GM18526 (cell line): ENCODE measurements at regions not wholly inside any gene's neighbourhood (a gene's known extent, or its start where the extent isn't known, plus 50 kb on each side); places are given as distances from the start of the nearest gene placed in this dataset.

Experiments used
- POLR2A ChIP-seq: IDR thresholded peaks from 3 replicates; pipeline ENCODE4 v1.6.1; 2011; ENCODE audit not compliant: insufficient read length; ENCODE audit errors: extremely low read depth

DNA sequence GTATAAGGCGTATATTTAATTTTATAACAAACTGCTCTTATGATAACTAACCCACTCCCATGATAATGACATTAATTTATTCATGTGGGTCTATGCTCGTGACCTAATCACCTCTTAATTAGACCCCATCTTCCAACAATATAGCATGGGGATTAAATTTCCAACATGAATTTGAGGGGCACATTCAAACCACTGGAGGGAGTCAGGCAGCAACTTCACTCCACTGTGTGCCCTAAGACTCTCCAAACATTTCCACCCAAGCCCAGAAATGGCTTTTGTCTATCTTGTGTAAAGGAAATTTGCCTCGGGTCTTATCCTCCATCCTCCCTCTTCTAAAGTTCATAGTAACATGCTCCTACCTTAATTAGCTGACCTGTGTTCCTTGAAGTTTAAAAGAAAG lies 616.1 kb upstream of the CPEB2 start:
- no peak for TF ChIP-seq POLR2A

- TF ChIP-seq POLR2A, result no peak
These were observed 614.6 kb upstream of the CPEB2 start for GRCh38 chr4:14387647-14388046.

DNA sequence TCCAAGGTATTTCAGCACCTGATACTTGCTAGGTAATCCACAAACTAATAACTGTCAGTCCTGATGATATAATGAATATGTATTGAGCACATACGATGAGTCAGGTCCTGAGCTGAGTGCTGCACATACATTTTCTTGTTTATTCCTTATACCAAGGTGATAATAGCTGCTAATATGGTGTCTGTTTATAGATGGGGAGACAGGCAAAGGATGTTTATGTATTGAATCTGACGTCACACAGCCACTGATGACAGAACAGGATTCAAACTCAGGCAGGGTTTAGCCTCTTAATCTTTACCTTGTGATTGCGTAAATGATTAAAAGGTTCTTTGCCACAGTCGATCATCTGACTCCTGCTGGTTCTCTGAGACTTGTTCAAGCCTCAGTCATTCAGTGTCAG lies 609.9 kb upstream of the CPEB2 start:
- TF ChIP-seq POLR2A, result no peak

DNA sequence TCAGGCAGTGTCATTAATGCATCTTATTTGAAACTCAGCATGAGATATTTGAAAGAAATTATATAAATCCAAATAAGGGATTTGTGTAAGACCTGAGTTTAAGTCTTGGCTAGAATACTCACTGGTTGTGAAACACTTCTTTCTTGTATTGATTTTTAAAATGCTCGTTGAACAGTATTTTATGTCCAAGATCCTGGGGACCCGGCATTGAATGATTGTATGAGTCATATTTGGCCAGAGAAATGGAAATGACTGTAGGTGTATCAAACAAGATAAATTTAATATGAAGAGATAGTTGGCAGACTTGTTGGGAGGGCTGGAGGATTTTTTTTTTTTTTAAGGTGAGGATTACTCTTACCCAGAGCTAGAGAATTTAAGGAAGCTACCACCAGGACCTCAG lies 606.1 kb upstream of the CPEB2 start:
- no peak for TF ChIP-seq POLR2A

DNA sequence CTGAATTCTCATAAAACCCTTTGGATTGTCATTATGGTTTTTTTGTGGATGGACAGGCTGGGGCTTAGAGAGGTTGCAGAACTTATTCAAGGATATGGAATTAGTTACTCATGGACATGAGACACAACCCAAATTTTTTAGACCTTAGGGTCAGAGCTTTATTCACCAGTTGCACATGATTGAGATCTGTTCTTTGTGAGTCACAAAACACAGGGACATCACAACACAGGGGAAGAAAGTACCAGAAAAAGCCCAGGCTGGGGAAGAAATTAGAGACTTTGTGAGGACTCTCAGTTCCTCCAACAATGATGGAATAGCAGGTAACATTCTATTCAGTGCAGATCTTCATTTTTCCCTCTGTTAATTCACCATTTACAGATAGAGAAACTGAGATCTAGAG lies 602.4 kb upstream of the CPEB2 start:
- no peak for TF ChIP-seq POLR2A

GRCh38 chr4:14400307-14400706 lies 602.0 kb upstream of the CPEB2 start:
- no peak for TF ChIP-seq POLR2A

DNA sequence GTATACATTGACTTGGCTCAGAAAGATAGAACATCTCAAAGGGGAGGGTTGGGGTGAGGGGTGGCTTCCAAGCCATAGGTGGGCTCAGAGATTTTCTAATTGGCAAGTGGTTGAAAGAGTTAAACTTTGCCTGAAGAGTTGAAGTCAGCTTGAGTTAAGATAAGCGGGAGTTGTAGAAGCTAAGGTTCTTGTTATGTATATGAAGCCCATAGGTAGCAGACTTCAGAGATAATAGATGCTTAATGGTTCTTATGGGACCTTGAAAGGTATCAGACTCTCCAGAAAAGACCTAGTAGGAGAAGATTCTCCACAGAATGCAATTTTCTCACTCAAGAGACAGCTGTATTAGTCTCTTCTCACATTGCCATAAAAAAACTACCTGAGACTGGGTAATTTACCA lies 599.1 kb upstream of the CPEB2 start:
- TF ChIP-seq POLR2A, result no peak

DNA sequence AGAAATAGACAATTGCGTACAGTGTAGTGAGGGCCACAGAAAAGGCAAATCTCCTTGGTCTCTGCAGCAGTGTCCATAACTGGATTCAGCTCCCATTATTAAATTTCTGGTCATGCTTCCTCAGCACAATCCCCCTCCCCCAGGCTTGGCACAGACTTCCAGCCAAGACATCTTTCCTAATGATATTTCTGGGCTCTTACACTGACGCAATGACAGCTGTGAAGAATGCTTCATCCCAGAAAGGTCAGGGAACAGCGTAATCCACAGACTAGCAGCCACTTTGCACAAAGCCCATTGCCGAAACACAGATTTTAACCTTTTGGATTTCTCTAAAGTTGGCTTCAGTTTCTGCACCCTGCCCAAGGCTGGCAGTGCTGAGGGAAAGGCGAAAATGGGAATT lies 597.6 kb upstream of the CPEB2 start:
- no peak for TF ChIP-seq POLR2A

- no peak for TF ChIP-seq POLR2A
These were observed 591.8 kb upstream of the CPEB2 start for GRCh38 chr4:14410516-14410915.

GRCh38 chr4:14415146-14415545 lies 587.1 kb upstream of the CPEB2 start:
- TF ChIP-seq POLR2A, result no peak

GRCh38 chr4:14419516-14419915 lies 582.8 kb upstream of the CPEB2 start:
- TF ChIP-seq POLR2A, result no peak

- TF ChIP-seq POLR2A, result no peak
These were observed 574.2 kb upstream of the CPEB2 start for GRCh38 chr4:14428125-14428524.

DNA sequence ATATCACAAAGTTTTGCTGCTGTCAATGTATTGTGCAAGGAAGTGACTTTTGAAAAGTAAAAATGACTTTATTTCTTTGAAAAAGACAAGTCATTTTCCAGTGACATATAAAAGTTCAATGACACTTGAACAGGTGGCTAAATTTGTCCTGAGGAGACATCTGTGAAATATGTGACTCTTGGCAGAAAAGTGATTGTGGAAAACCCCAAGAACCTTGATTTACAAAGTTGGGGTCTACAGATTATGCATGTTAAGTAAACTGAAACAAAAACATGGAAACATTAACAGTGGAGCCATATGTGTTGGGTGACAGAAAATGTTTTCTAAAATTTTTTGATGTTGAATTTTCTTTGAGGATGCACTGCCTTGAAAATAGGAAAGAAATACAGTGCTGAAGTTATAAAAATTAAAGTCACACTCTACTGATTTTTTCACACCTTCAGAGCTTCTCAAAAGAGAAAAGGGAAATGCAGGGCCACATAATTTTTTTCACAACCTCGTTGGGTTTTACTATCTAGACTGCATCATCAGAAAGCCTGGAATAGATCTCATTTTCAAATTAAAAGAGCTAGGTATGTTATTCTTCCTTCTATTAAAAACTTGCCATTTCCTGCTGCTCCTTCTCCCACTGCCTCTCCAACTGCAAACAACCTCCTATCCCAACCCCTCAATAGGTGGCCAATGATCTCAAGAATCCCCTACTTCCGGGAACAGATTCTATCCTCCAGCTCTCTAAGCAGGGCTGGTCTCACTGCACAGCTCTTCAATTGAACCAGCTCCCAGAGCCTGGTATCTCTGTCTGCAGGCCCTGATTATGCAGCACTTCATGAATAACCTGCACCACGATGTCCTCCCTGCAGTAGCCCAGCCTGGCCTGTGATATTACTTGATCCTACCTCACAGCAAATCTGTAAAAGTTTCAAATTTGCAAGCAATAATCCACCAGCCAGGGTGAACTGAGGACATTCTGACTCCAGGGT lies 570.8 kb upstream of the CPEB2 start:
- no peak for TF ChIP-seq POLR2A

DNA sequence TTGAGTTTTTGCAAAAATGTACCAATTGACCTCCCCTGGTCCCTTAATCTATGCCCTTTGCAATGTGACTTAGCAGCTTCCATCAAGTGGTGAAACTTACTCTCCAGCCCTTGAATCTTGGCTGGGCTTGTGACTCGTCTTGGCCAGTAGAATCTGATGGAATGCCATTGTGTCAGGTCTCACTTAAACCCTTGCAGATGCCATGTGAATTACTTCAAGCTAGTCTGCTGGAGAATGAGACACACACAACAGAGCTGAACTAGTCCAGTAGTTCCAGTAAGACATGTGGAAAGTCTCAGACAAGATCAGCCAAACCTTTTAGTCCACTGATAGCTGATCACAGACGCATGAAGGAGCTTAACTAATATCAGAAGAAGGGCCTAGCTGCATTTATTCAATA lies 567.8 kb upstream of the CPEB2 start:
- TF ChIP-seq POLR2A, result no peak

- no peak for TF ChIP-seq POLR2A
These were observed 567.4 kb upstream of the CPEB2 start for GRCh38 chr4:14434916-14435315.

- no peak for TF ChIP-seq POLR2A
These were observed 560.7 kb upstream of the CPEB2 start for GRCh38 chr4:14441561-14441960.

DNA sequence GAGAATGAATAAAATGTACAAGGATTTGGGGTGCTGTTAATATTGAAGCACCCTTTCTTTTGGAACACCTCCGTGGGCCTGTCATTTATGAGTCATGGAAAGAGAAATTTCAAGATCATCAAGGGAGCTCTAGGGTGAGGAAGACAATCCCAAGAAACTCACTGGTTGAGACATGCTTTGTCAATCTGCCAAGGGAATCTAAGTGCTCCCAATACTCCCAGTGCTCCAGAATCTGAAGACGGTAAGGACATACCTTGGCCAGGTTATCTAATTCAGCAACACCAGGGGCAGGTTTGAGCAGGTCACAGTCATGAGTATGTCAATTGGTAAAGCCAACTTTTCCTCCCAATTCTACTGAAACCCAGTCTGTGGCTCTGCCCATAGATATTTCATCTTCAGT lies 556.4 kb upstream of the CPEB2 start:
- no peak for TF ChIP-seq POLR2A
